ENCODE measurements at regions not wholly inside any gene's neighbourhood (a gene's known extent, or its start where the extent isn't known, plus 50 kb on each side); places are given as distances from the start of the nearest gene placed in this dataset.
"Not testable (repeated sequence)": the region's sequence is repeated elsewhere in the genome, so short reads cannot be mapped to it uniquely, and the experiment has no call there.

DNA sequence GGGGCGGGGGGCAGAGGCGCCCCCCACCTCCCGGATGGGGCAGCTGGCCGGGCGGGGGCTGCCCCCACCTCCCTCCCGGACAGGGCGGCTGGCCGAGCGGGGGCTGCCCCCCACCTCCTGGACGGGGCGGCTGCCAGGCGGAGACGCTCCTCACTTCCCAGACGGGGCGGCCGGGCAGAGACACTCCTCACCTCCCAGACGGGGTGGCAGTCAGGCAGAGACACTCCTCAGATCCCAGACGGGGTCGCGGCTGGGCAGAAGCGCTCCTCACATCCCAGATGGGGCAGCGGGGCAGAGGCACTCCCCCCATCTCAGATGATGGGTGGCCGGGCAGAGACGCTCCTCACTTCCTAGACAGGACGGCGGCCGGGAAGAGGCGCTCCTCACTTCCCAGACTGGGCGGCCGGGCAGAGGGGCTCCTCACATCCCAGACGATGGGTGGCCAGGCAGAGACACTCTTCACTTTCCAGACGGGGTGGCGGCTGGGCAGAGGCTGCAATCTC, 240.1 kb downstream of the NPIPA7 start:
- H3K9me3 ChIP-seq (ENCODE audit: control insufficient read depth in 2 of 2, insufficient read depth in 1 of 2, low read depth in 1 of 2, low read length in 1 of 2); FAIRE-seq; H3K4me1 ChIP-seq (ENCODE audit: control insufficient read depth in 3 of 3, insufficient read depth in 2 of 3, low read depth in 1 of 3, low read length in 2 of 3); H3K36me3 ChIP-seq (ENCODE audit: control insufficient read depth in 3 of 3, insufficient read depth in 2 of 3, low read depth in 1 of 3, low read length in 3 of 3); H3K27ac ChIP-seq (ENCODE audit: low read depth in 1 of 3, low read length in 2 of 3); H3K4me3 ChIP-seq (ENCODE audit: low read depth in 1 of 3, low read length in 3 of 3); DNase-seq; H3K27me3 ChIP-seq (ENCODE audit: control insufficient read depth in 3 of 3, insufficient read depth in 3 of 3, low read length in 3 of 3): not testable (repeated sequence)
- WGBS, 3 donors, result 95 to 97% (median 97%) methylated on average over 11 to 33 of the region's 33 CpGs

DNA sequence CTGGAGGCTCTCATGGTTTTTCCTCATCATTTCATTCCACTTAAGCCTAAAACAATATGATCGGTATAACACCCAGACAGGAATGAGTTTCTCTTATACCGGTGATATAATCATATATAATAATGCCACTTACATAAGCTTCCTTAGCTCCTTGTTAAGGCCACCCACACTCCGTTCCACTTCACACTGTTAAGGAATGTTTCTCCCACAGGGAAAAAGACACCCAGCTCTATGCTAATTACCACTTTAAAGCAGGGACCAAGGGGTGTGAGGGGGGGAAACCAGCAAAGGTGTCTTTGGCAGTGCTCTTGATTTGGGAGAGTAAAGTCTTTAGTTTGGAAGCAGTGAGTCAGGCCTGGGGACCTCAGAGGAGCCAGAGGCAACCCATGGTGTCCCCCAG, 245.4 kb downstream of the NPIPA7 start:
- H3K27ac ChIP-seq (ENCODE audit: low read depth in 1 of 3, low read length in 2 of 3); DNase-seq; FAIRE-seq; H3K27me3 ChIP-seq (ENCODE audit: control insufficient read depth in 3 of 3, insufficient read depth in 3 of 3, low read length in 3 of 3); H3K4me3 ChIP-seq (ENCODE audit: low read depth in 1 of 3, low read length in 3 of 3); H3K36me3 ChIP-seq (ENCODE audit: control insufficient read depth in 3 of 3, insufficient read depth in 2 of 3, low read depth in 1 of 3, low read length in 3 of 3); H3K4me1 ChIP-seq (ENCODE audit: control insufficient read depth in 3 of 3, insufficient read depth in 2 of 3, low read depth in 1 of 3, low read length in 2 of 3); H3K9me3 ChIP-seq (ENCODE audit: control insufficient read depth in 2 of 2, insufficient read depth in 1 of 2, low read depth in 1 of 2, low read length in 1 of 2): not testable (repeated sequence)
- 62 to 84% (median 73%) methylated on average over 1 of the region's 3 CpGs for WGBS, 3 donors

DNA sequence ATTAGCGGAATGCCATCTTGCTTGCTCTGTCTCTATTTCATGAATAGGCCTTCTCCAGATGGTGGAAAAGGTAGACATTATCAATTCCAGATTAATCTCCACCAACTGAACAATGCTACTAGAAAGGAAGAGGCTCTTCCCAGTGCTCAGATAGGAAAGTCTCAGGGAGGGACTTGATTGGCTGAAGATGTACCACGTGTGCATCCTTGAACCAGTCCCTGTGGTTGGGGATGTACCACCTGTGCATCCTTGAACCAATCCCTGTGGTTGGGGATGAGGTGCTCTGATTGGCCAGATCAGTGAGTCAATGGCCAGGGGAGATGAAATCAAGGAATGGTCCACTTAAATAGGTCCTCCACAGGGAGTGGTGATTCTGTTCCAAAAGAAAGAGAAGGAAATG, 246.2 kb downstream of the NPIPA7 start:
- not testable (repeated sequence) for FAIRE-seq; H3K4me3 ChIP-seq (ENCODE audit: low read depth in 1 of 3, low read length in 3 of 3); H3K36me3 ChIP-seq (ENCODE audit: control insufficient read depth in 3 of 3, insufficient read depth in 2 of 3, low read depth in 1 of 3, low read length in 3 of 3); H3K9me3 ChIP-seq (ENCODE audit: control insufficient read depth in 2 of 2, insufficient read depth in 1 of 2, low read depth in 1 of 2, low read length in 1 of 2); H3K27ac ChIP-seq (ENCODE audit: low read depth in 1 of 3, low read length in 2 of 3); DNase-seq; H3K27me3 ChIP-seq (ENCODE audit: control insufficient read depth in 3 of 3, insufficient read depth in 3 of 3, low read length in 3 of 3); H3K4me1 ChIP-seq (ENCODE audit: control insufficient read depth in 3 of 3, insufficient read depth in 2 of 3, low read depth in 1 of 3, low read length in 2 of 3)
- WGBS, 3 donors, result 68 to 89% (median 86%) methylated on average over 1 of the region's 2 CpGs

DNA sequence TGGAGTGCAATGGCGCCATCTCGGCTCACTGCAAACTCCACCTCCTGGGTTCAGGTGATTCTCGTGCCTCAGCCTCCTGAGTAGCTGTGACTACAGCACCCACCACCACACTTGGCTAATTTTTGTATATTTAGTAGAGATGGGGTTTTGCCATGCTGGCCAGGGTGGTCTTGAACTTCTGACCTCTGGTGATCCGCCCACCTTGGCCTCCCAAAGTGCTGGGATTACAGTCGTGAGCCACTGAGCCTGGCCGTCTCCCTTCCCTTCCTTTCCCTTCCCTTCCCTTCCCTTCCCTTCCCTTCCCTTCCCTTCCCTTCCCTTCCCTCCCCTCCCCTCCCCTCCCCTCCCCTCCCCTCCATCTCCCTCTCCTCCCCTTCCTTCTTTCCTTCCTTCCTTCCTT, 248.9 kb downstream of the NPIPA7 start:
- FAIRE-seq; H3K27ac ChIP-seq (ENCODE audit: low read depth in 1 of 3, low read length in 2 of 3); H3K4me3 ChIP-seq (ENCODE audit: low read depth in 1 of 3, low read length in 3 of 3); DNase-seq; H3K27me3 ChIP-seq (ENCODE audit: control insufficient read depth in 3 of 3, insufficient read depth in 3 of 3, low read length in 3 of 3); H3K36me3 ChIP-seq (ENCODE audit: control insufficient read depth in 3 of 3, insufficient read depth in 2 of 3, low read depth in 1 of 3, low read length in 3 of 3); H3K4me1 ChIP-seq (ENCODE audit: control insufficient read depth in 3 of 3, insufficient read depth in 2 of 3, low read depth in 1 of 3, low read length in 2 of 3); H3K9me3 ChIP-seq (ENCODE audit: control insufficient read depth in 2 of 2, insufficient read depth in 1 of 2, low read depth in 1 of 2, low read length in 1 of 2): not testable (repeated sequence)
- WGBS, 3 donors, result 76 to 85% (median 80%) methylated on average over 6 of the region's 6 CpGs

DNA sequence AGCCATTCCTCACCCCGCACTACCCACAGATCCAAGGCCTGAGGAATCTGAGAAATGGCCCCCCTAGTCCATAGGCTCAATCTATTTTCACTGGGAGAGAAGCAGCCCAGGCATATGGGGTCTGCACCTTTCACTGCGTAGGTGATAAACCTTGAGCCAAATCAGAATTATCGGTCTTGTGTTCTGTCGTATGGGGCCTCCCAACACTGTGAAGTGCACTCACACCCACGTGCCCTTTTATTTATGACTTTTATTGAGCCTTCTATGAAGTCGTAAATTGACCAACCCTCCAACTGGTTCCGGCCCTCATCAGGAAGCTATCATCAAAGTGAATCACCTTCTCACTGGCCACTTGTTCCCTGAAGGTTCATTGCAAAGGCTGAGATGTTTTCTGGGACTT, 259.3 kb downstream of the NPIPA7 start:
- 33 to 50% (median 36%) methylated on average over 6 to 7 of the region's 7 CpGs for WGBS, 3 donors
- not testable (repeated sequence) for H3K27me3 ChIP-seq (ENCODE audit: control insufficient read depth in 3 of 3, insufficient read depth in 3 of 3, low read length in 3 of 3); H3K36me3 ChIP-seq (ENCODE audit: control insufficient read depth in 3 of 3, insufficient read depth in 2 of 3, low read depth in 1 of 3, low read length in 3 of 3); H3K4me3 ChIP-seq (ENCODE audit: low read depth in 1 of 3, low read length in 3 of 3); H3K4me1 ChIP-seq (ENCODE audit: control insufficient read depth in 3 of 3, insufficient read depth in 2 of 3, low read depth in 1 of 3, low read length in 2 of 3); H3K9me3 ChIP-seq (ENCODE audit: control insufficient read depth in 2 of 2, insufficient read depth in 1 of 2, low read depth in 1 of 2, low read length in 1 of 2); H3K27ac ChIP-seq (ENCODE audit: low read depth in 1 of 3, low read length in 2 of 3); FAIRE-seq
- DNase-seq, result peak in 1 of 2 donors; percentile 33

DNA sequence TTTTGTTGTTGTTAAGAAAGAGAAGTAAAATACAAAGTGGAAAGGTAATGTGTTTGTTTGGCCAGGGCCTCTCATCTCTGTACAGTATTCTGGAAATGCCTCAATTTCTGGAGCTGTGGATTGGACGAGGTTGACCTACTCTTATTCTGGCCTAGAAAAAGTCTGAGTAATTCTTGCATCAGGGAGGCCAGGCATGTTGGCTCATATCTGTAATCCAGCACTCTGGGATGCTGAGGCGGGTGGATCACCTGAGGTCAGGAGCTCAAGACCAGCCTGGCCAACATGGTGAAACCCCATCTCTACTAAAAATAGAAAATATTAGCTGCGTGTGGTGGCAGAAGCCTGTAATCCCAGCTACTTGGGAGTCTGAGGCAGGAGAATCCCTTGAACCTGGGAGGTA, 259.8 kb downstream of the NPIPA7 start:
- not testable (repeated sequence) for H3K27ac ChIP-seq (ENCODE audit: low read depth in 1 of 3, low read length in 2 of 3); DNase-seq; H3K27me3 ChIP-seq (ENCODE audit: control insufficient read depth in 3 of 3, insufficient read depth in 3 of 3, low read length in 3 of 3); H3K36me3 ChIP-seq (ENCODE audit: control insufficient read depth in 3 of 3, insufficient read depth in 2 of 3, low read depth in 1 of 3, low read length in 3 of 3); H3K4me3 ChIP-seq (ENCODE audit: low read depth in 1 of 3, low read length in 3 of 3); H3K9me3 ChIP-seq (ENCODE audit: control insufficient read depth in 2 of 2, insufficient read depth in 1 of 2, low read depth in 1 of 2, low read length in 1 of 2); H3K4me1 ChIP-seq (ENCODE audit: control insufficient read depth in 3 of 3, insufficient read depth in 2 of 3, low read depth in 1 of 3, low read length in 2 of 3); FAIRE-seq
- WGBS, 3 donors, result 81 to 88% (median 86%) methylated on average over 2 of the region's 3 CpGs

DNA sequence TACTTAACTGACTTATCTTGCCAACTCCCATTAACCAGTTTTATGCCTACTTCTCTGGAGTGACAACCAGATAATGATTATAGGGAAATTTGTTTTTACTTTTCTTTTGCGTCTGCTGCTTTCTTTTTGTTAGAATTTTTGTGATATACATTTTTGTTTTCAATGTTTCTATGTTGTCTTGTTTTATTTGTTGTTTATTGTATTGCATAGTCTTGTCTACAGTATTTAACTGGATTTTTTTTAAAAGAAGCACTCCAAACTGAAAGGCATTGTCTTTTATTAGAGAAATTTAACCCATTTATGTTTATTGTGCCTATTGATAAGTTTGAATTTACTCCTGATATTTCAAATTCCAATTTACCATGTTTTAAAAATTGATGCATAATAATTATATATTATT, 264.9 kb downstream of the NPIPA7 start:
- DNase-seq; H3K4me1 ChIP-seq (ENCODE audit: control insufficient read depth in 3 of 3, insufficient read depth in 2 of 3, low read depth in 1 of 3, low read length in 2 of 3); H3K9me3 ChIP-seq (ENCODE audit: control insufficient read depth in 2 of 2, insufficient read depth in 1 of 2, low read depth in 1 of 2, low read length in 1 of 2); H3K27me3 ChIP-seq (ENCODE audit: control insufficient read depth in 3 of 3, insufficient read depth in 3 of 3, low read length in 3 of 3); FAIRE-seq; H3K27ac ChIP-seq (ENCODE audit: low read depth in 1 of 3, low read length in 2 of 3); H3K36me3 ChIP-seq (ENCODE audit: control insufficient read depth in 3 of 3, insufficient read depth in 2 of 3, low read depth in 1 of 3, low read length in 3 of 3); H3K4me3 ChIP-seq (ENCODE audit: low read depth in 1 of 3, low read length in 3 of 3): not testable (repeated sequence)
- 54 to 73% (median 72%) methylated on average over 1 of the region's 1 CpG for WGBS, 3 donors

DNA sequence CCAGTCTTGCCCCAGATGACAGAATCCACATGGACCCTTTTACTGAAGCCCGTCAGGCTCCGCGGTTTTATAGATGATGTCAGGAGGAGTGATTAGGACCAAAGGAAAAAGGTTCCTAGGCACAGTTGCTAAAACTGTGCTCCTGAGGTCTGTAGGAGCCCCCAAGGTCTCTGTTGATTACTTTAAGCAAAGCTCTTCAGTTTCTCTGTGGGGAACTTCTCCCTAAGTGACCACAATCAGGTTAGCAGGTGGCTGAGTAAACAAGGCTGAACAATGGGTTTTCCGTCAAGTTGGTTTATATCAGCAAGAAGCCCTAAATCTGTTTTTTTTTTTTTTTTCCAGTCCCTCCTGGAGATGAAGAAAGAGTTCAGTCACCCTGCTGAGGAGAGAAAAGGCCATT, 269.1 kb downstream of the NPIPA7 start:
- H3K9me3 ChIP-seq (ENCODE audit: control insufficient read depth in 2 of 2, insufficient read depth in 1 of 2, low read depth in 1 of 2, low read length in 1 of 2); H3K36me3 ChIP-seq (ENCODE audit: control insufficient read depth in 3 of 3, insufficient read depth in 2 of 3, low read depth in 1 of 3, low read length in 3 of 3); H3K27me3 ChIP-seq (ENCODE audit: control insufficient read depth in 3 of 3, insufficient read depth in 3 of 3, low read length in 3 of 3); FAIRE-seq; H3K27ac ChIP-seq (ENCODE audit: low read depth in 1 of 3, low read length in 2 of 3); H3K4me3 ChIP-seq (ENCODE audit: low read depth in 1 of 3, low read length in 3 of 3); DNase-seq; H3K4me1 ChIP-seq (ENCODE audit: control insufficient read depth in 3 of 3, insufficient read depth in 2 of 3, low read depth in 1 of 3, low read length in 2 of 3): not testable (repeated sequence)
- WGBS, 3 donors, result 45% methylated on average over 1 of the region's 4 CpGs; no CpG with 5 or more reads in 2 of the 3 donors

DNA sequence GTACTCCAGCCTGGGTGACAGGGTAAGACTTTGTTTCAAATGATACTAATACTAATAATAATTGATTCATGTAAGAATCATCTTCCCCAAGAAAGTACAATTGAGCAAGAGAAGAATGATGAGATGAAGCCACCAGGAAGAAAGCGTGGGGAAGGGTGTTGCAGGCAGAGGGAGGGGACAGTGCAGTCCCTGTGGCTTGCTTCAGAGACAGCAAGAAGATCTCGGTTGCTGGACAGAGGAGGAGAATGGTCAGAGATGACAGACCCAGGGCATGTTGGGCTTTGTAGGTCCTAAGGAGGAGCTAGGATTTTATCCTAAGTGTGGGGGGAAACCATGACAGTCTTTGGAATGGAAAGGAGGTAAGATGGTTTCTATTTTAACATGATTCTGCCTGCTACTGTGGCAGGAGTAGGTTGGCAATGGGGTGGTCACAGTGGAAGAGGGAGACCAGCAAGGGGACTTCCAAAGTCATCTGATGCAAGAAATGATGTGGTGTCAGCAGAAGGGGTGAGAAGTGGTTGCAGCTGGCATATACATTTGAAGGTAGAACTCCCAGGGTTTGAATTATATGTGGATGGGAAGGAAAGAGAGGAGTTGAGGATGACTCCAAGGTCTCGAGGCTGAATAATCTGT, 293.4 kb downstream of the NPIPA7 start:
- not testable (repeated sequence) for FAIRE-seq
- WGBS, 3 donors, result no CpG with 5 or more reads among the region's 3 CpGs

More for the DNA sequence above, 293.4 kb downstream of the NPIPA7 start:
- DNase-seq; H3K4me1 ChIP-seq (ENCODE audit: control insufficient read depth in 3 of 3, insufficient read depth in 2 of 3, low read depth in 1 of 3, low read length in 2 of 3); H3K27ac ChIP-seq (ENCODE audit: low read depth in 1 of 3, low read length in 2 of 3); H3K4me3 ChIP-seq (ENCODE audit: low read depth in 1 of 3, low read length in 3 of 3); H3K36me3 ChIP-seq (ENCODE audit: control insufficient read depth in 3 of 3, insufficient read depth in 2 of 3, low read depth in 1 of 3, low read length in 3 of 3); H3K9me3 ChIP-seq (ENCODE audit: control insufficient read depth in 2 of 2, insufficient read depth in 1 of 2, low read depth in 1 of 2, low read length in 1 of 2); H3K27me3 ChIP-seq (ENCODE audit: control insufficient read depth in 3 of 3, insufficient read depth in 3 of 3, low read length in 3 of 3): not testable (repeated sequence)

Measured in small intestine (tissue), 7 donors.